Endothelial cell of umbilical vein (primary cell): ENCODE measurements at regions not wholly inside any gene's neighbourhood (a gene's known extent, or its start where the extent isn't known, plus 50 kb on each side); places are given as distances from the start of the nearest gene placed in this dataset.

Source experiments
- BruUV-seq: library from RNA; stranded (reverse); fragments of 400-500 nt; replicated peaks from 2 replicates; lab custom pipeline; 2021; lab: Mats Ljungman, UMichigan
- CTCF ChIA-PET: fragments of 300-600, 350-600 bp; sonication (Branson Sonifier 250); formaldehyde crosslinking; loops from one replicate; lab custom pipeline; 2021; ENCODE audit warnings: antibody characterized with exemption, inconsistent platforms; lab: Charles Lee
- POLR2A ChIA-PET: fragments of 300-600, 350-600 bp; sonication (Branson Sonifier 250); formaldehyde crosslinking; loops from one replicate; lab custom pipeline; 2021; ENCODE audit warnings: antibody characterized with exemption, inconsistent platforms; lab: Charles Lee
- DNase-seq: peaks from one replicate; pipeline ENCODE4 v3.0.0-alpha.2; 2011; ENCODE audit warnings: low read depth, low spot score
- FAIRE-seq: peaks from 2 replicates; lab custom pipeline; 2011; peaks lifted over from hg19 to GRCh38; lab: Jason Lieb, UNC
- H2AFZ ChIP-seq: 2 replicates; pipeline ENCODE4 v1.6.0; 2012; ENCODE audit warnings: low read depth, low read length, control low read depth, inconsistent platforms
- H3K27ac ChIP-seq: 2 replicates; pipeline ENCODE4 v1.5.1; 2011; ENCODE audit warnings: low read depth, mild to moderate bottlenecking, control low read depth, low read length, moderate library complexity; ENCODE audit not compliant: insufficient read depth
- H3K27me3 ChIP-seq, 2 experiments: 2 replicates each; pipeline versions ENCODE4 v1.6.0 to v1.6.1; 2011; ENCODE audit warnings: low read length in 2 of 2, mixed read lengths in 1 of 2; ENCODE audit not compliant: control insufficient read depth in 2 of 2, insufficient read depth in 2 of 2
- H3K36me3 ChIP-seq, 2 experiments: 2 replicates in 1 of 2; 3 replicates in 1 of 2; pipeline ENCODE4 v1.5.1; 2011; ENCODE audit warnings: low read length in 2 of 2, mild to moderate bottlenecking in 1 of 2, moderate library complexity in 1 of 2; ENCODE audit not compliant: control insufficient read depth in 2 of 2, insufficient read depth in 2 of 2; ENCODE audit errors: extremely low read depth in 1 of 2
- H3K4me1 ChIP-seq: 3 replicates; pipeline ENCODE4 v1.5.1; 2011; ENCODE audit warnings: mild to moderate bottlenecking, low read length; ENCODE audit not compliant: control insufficient read depth, insufficient read depth; ENCODE audit errors: extremely low read depth
- H3K4me2 ChIP-seq: 2 replicates; pipeline ENCODE4 v1.6.1; 2011; ENCODE audit warnings: low read length, control low read depth, mixed read lengths; ENCODE audit not compliant: insufficient read depth
- H3K4me3 ChIP-seq, 3 experiments: fragments of 200-600 bp in 1 of 3; sonication (generic), shearing (Covaris generic) in 1 of 3; replicated peaks in 1 of 3; 2 replicates each; pipeline ENCODE4 v1.5.1; 2011 to 2016; ENCODE audit warnings: control low read depth in 3 of 3, low read length in 3 of 3, mild to moderate bottlenecking in 2 of 3, inconsistent platforms in 1 of 3, low read depth in 1 of 3, moderate library complexity in 1 of 3; ENCODE audit not compliant: insufficient read depth in 1 of 3
- H3K79me2 ChIP-seq: 2 replicates; pipeline ENCODE4 v1.6.0; 2012; ENCODE audit warnings: low read length, inconsistent platforms; ENCODE audit not compliant: control insufficient read depth, insufficient read depth
- H3K9ac ChIP-seq: replicated peaks from 2 replicates; pipeline ENCODE3; 2011; ENCODE audit warnings: low read length, control low read depth; ENCODE audit not compliant: insufficient read depth; ENCODE audit errors: extremely low read depth
- H3K9me1 ChIP-seq: replicated peaks from 3 replicates; pipeline ENCODE4 v1.6.0; 2011; ENCODE audit warnings: mild to moderate bottlenecking, low read length; ENCODE audit not compliant: control insufficient read depth, insufficient read depth; ENCODE audit errors: extremely low read depth
- H3K9me3 ChIP-seq: replicated peaks from 2 replicates; pipeline ENCODE4 v1.5.1; 2012; ENCODE audit warnings: low read length, inconsistent platforms; ENCODE audit not compliant: control insufficient read depth, insufficient read depth
- H4K20me1 ChIP-seq: replicated peaks from 2 replicates; pipeline ENCODE3; 2011; ENCODE audit warnings: mild to moderate bottlenecking, low read length; ENCODE audit not compliant: control insufficient read depth, insufficient read depth; ENCODE audit errors: extremely low read depth
- CTCF ChIP-seq, 2 donors: IDR thresholded peaks; 1 replicate in 1 of 2; 2 replicates in 1 of 2; pipeline ENCODE4 v1.5.1; 2011; ENCODE audit warnings: low read length in 2 of 2, mild to moderate bottlenecking in 2 of 2, moderate library complexity in 2 of 2, control low read depth in 1 of 2, inconsistent platforms in 1 of 2, low read depth in 1 of 2; ENCODE audit not compliant: insufficient read depth in 1 of 2; ENCODE audit errors: extremely low read depth in 1 of 2
- EZH2 ChIP-seq: IDR thresholded peaks from 2 replicates; pipeline ENCODE4 v1.6.1; 2012; ENCODE audit warnings: borderline replicate concordance, low read depth, mild to moderate bottlenecking, moderate library complexity, low read length, inconsistent platforms; ENCODE audit not compliant: severe bottlenecking
- FOS ChIP-seq: IDR thresholded peaks from 2 replicates; pipeline ENCODE4 v1.6.1; 2011; ENCODE audit warnings: mild to moderate bottlenecking, low read length, moderate library complexity, borderline replicate concordance; ENCODE audit not compliant: insufficient read depth
- GATA2 ChIP-seq: IDR thresholded peaks from 2 replicates; pipeline ENCODE4 v1.7.0; 2011; ENCODE audit warnings: low read depth, mild to moderate bottlenecking, moderate library complexity, mixed read lengths, low read length; ENCODE audit not compliant: insufficient read length, insufficient read depth
- JUN ChIP-seq: IDR thresholded peaks from 2 replicates; pipeline ENCODE4 v1.6.1; 2011; ENCODE audit warnings: borderline replicate concordance, low read depth; ENCODE audit not compliant: insufficient read length, insufficient read depth
- MYC ChIP-seq: IDR thresholded peaks from one replicate; pipeline ENCODE4 v1.6.1; 2011; ENCODE audit warnings: mild to moderate bottlenecking, low read depth, low read length
- POLR2A ChIP-seq: IDR thresholded peaks from 2 replicates; pipeline ENCODE4 v1.6.1; 2012; ENCODE audit warnings: low read depth, mild to moderate bottlenecking, control low read depth, low read length
- POLR2AphosphoS5 ChIP-seq: IDR thresholded peaks from 2 replicates; pipeline ENCODE4 v1.6.1; 2012; ENCODE audit warnings: low read depth, mild to moderate bottlenecking, control low read depth, low read length, moderate library complexity; ENCODE audit not compliant: insufficient read depth
- dilution Hi-C: fragments of 300-500 bp; cut with MboI; formaldehyde crosslinking; loops from one replicate; pipeline ENCODE4 v1.15.0; 2019; ENCODE audit warnings: low sequenced_read_pairs; ENCODE audit not compliant: extremely low pct_ligation_motif_present
- intact Hi-C: fragments of 100-400 bp; cut with micrococcal nuclease; formaldehyde crosslinking; loops from one replicate; pipeline ENCODE4 v1.10.0; 2022
- TF ChIP-seq, protein P1 (sequence below): IDR thresholded peaks from 2 replicates; pipeline ENCODE4 v1.6.1; 2011; ENCODE audit not compliant: insufficient read depth, insufficient read length

GRCh38 chr5:68356623-68357022 is 141.1 kb downstream of the PIK3R1 start:
- Histone ChIP-seq H3K4me3 (no peak overlapping the region), H3K9me1 (peaks cover 2% of the 10 kb centered on the region), H3K27me3 (no peaks in the 10 kb centered on the region), H3K4me1 (peaks cover 17% of the 10 kb centered on the region), H4K20me1 (no peaks in the 10 kb centered on the region), H3K4me2 (no peak overlapping the region), H3K9me3 (no peaks in the 10 kb centered on the region), H3K9ac (no peak overlapping the region), H3K79me2 (no peaks in the 10 kb centered on the region), H3K27ac (no peak overlapping the region), H2AFZ (no peak overlapping the region), H3K36me3 (no peaks in the 10 kb centered on the region)
- no peak for DNase-seq
- no TSS peak for BruUV-seq
- intact Hi-C loops (no loop called here), dilution Hi-C loops (no loop called here)
- no peak for FAIRE-seq
- CTCF ChIA-PET: no interaction called here
- TF ChIP-seq POLR2A: no peak
- TF ChIP-seq, protein P1, sequence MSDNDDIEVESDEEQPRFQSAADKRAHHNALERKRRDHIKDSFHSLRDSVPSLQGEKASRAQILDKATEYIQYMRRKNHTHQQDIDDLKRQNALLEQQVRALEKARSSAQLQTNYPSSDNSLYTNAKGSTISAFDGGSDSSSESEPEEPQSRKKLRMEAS: no peak
- TF ChIP-seq CTCF (IDR thresholded peaks at IDR 0.05; ENCODE audit: extremely low read depth in 1 of 2, insufficient read depth in 1 of 2, low read depth in 1 of 2, low read length in 2 of 2): no peak
- TF ChIP-seq FOS: no peak
- no peak for TF ChIP-seq EZH2
- TF ChIP-seq POLR2AphosphoS5: no peak
- no peak for TF ChIP-seq JUN
- no peak for TF ChIP-seq MYC
- TF ChIP-seq GATA2: no peak
- POLR2A ChIA-PET: no interaction called here
